Lung (tissue), 11 donors: ENCODE measurements at regions not wholly inside any gene's neighbourhood (a gene's known extent, or its start where the extent isn't known, plus 50 kb on each side); places are given as distances from the start of the nearest gene placed in this dataset.
"Not testable (repeated sequence)": the region's sequence is repeated elsewhere in the genome, so short reads cannot be mapped to it uniquely, and the experiment has no call there.

Experiments used
- ATAC-seq: fragments of 200-7000 bp; cut with Tn5 transposase; one replicate; pipeline ENCODE4 v1.9.1; 2020; ENCODE audit warnings: moderate number of reproducible peaks; ENCODE audit not compliant: insufficient read depth, low FRiP score
- DNase-seq, 3 donors: peaks; one replicate each; pipeline ENCODE4 v3.0.0-alpha.2; 2013 to 2017
- H3K27ac ChIP-seq, 2 donors: one replicate each; pipeline ENCODE4 v1.5.1; 2013; ENCODE audit warnings: mild to moderate bottlenecking in 2 of 2, moderate library complexity in 2 of 2, control low read depth in 1 of 2, inconsistent platforms in 1 of 2, low read depth in 1 of 2, low read length in 1 of 2
- H3K27me3 ChIP-seq, 3 donors: one replicate each; pipeline ENCODE4 v1.5.1; 2013; ENCODE audit warnings: low read length in 2 of 3; ENCODE audit not compliant: control insufficient read depth in 3 of 3, insufficient read depth in 3 of 3
- H3K36me3 ChIP-seq, 4 donors: one replicate each; pipeline ENCODE4 v1.5.1; 2013; ENCODE audit warnings: low read length in 4 of 4, mild to moderate bottlenecking in 1 of 4, moderate library complexity in 1 of 4; ENCODE audit not compliant: control insufficient read depth in 4 of 4, insufficient read depth in 4 of 4
- H3K4me1 ChIP-seq, 5 donors: one replicate each; pipeline ENCODE4 v1.5.1; 2013; ENCODE audit warnings: low read length in 5 of 5, mild to moderate bottlenecking in 2 of 5, moderate library complexity in 1 of 5; ENCODE audit not compliant: control insufficient read depth in 5 of 5, insufficient read depth in 5 of 5
- H3K4me3 ChIP-seq: one replicate; pipeline ENCODE4 v1.5.1; 2013; ENCODE audit warnings: mild to moderate bottlenecking, control low read depth, moderate library complexity
- H3K9ac ChIP-seq, 2 donors: one replicate each; pipeline ENCODE4 v1.5.1; 2013; ENCODE audit warnings: low read length in 2 of 2, control low read depth in 1 of 2; ENCODE audit not compliant: insufficient read depth in 1 of 2
- H3K9me3 ChIP-seq, 4 donors: one replicate each; pipeline ENCODE4 v1.5.1; 2013; ENCODE audit warnings: low read length in 3 of 4, mild to moderate bottlenecking in 1 of 4, moderate library complexity in 1 of 4; ENCODE audit not compliant: control insufficient read depth in 4 of 4, insufficient read depth in 3 of 4
- WGBS, 2 donors: extraction: QIAGEN DNeasy Blood & Tissue Kit; methylation state at CpG; one replicate each; pipeline ENCODE4 v1.1.7; 2013; 5-methylcytosine and 5-hydroxymethylcytosine counted together
- TF ChIP-seq, protein P1 (sequence below): IDR thresholded peaks from 2 replicates; pipeline ENCODE4 v1.5.1; 2012; ENCODE audit warnings: mild to moderate bottlenecking; ENCODE audit errors: control extremely low read depth, extremely low read depth
- donor health status: control.
- donor health status: control.
- donor health status: Bipolar disorder and iron deficiency.
- donor health status: healthy.
- donor health status: DM: yes; HTN: yes; CAD: no.

DNA sequence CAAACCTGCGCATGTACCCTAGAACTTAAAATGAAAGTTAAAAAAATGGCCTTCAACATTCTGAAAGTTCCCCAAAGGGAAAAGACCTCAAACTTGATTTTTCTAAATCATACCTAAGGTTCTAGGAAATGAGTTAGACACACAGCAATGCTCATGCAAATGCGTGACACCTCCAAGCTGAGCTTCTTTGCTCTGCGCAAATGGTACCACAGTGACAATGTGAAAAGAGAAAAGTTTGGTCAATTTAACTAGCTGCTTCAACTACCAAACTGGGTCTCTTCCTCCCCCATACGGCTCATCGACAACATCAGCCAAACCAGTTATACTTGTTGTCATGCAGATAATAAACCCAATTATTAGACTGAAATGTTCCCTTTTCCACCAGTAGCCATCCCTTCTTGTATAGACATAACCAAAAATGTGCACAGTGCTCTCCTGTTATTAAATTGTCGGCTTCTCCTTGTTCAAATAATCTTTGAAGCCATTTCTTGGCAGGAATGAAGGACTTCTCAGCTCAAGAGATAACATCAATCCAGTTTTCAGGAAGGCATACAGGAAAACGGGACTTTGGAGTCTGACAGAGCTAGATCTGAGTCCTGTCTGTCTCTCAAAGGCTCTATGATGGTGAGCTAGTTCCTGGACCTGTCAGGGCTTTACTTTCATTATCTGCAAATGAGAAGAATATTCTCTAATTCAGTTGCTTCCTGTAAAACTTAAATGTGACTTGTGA lies 185.6 kb upstream of the NR3C1 start:
- H3K4me1 ChIP-seq, result peaks cover 0 to 15% (median 0%) of the 10 kb centered on the region in 5 donors
- no peak overlapping the region for H3K4me3 ChIP-seq
- no peak for DNase-seq
- no peak overlapping the region for H3K9ac ChIP-seq
- ATAC-seq, result no peak
- no peaks in the 10 kb centered on the region for H3K27me3 ChIP-seq
- 74 to 83% methylated on average over 7 of the region's 7 CpGs for WGBS, 2 donors
- H3K27ac ChIP-seq, result no peak overlapping the region
- TF ChIP-seq, protein P1, sequence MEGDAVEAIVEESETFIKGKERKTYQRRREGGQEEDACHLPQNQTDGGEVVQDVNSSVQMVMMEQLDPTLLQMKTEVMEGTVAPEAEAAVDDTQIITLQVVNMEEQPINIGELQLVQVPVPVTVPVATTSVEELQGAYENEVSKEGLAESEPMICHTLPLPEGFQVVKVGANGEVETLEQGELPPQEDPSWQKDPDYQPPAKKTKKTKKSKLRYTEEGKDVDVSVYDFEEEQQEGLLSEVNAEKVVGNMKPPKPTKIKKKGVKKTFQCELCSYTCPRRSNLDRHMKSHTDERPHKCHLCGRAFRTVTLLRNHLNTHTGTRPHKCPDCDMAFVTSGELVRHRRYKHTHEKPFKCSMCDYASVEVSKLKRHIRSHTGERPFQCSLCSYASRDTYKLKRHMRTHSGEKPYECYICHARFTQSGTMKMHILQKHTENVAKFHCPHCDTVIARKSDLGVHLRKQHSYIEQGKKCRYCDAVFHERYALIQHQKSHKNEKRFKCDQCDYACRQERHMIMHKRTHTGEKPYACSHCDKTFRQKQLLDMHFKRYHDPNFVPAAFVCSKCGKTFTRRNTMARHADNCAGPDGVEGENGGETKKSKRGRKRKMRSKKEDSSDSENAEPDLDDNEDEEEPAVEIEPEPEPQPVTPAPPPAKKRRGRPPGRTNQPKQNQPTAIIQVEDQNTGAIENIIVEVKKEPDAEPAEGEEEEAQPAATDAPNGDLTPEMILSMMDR, result no peak
- no peaks in the 10 kb centered on the region for H3K9me3 ChIP-seq
- no peaks in the 10 kb centered on the region for H3K36me3 ChIP-seq

DNA sequence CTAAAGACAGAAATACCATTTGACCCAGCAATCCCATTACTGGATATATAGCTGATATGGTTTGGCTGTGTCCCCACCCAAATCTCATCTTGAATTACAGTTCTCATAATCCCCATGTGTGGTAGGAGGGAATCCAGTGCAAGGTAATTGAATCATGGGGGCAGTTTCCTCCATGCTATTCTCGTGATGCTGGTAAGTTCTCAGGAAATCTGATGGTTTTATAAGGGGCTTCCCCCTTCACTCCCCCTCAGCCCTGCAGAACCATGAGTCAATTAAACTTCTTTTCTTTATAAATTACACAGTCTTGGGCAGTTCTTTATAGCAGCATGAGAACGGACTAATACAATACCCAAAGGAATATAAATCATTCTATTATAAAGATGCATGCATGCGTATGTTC lies 184.6 kb upstream of the NR3C1 start:
- not testable (repeated sequence) for DNase-seq, H3K9me3 ChIP-seq, H3K27ac ChIP-seq, ATAC-seq, H3K9ac ChIP-seq, H3K4me3 ChIP-seq, H3K27me3 ChIP-seq, H3K36me3 ChIP-seq
- H3K4me1 ChIP-seq, result peaks cover 0 to 18% (median 0%) of the 10 kb centered on the region in 5 donors
- 79 to 87% methylated on average over 3 of the region's 3 CpGs for WGBS, 2 donors

DNA sequence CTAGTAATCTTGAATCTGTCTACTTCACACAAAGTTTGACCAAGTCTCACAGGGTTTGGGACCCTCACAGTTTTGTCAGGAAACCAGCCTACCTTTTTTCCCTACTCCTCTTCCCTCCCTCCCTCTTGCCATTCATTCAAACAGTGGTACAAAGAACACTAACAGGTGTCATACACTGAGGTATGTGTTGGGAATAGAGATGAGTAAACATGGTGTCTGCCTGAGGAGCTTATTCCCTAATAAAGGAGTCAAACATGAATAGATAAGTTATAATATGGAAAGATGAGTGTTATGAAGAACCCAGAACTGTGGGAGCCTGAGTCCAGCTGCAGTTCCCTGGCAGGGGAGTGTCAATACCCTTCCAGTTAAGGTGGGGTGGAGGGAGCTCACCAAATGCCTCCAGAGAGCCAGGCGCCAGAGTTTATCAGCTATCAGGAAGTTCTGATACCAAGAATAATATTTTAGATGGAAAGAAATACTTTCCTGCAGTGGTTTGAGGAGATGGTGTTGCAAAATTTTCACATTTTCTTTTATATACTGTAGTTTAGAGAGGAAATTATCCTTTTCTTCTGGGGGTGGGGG lies 183.4 kb upstream of the NR3C1 start:
- Histone ChIP-seq H3K4me1 (peaks cover 0 to 22% (median 0%) of the 10 kb centered on the region in 5 donors), H3K27ac (no peak overlapping the region), H3K4me3 (no peak overlapping the region), H3K36me3 (no peaks in the 10 kb centered on the region), H3K27me3 (no peaks in the 10 kb centered on the region), H3K9me3 (no peaks in the 10 kb centered on the region), H3K9ac (no peak overlapping the region)
- DNase-seq (no peak), ATAC-seq (no peak)
- TF ChIP-seq, protein P1, result no peak
- 79 to 90% methylated on average over 1 of the region's 1 CpG for WGBS, 2 donors

DNA sequence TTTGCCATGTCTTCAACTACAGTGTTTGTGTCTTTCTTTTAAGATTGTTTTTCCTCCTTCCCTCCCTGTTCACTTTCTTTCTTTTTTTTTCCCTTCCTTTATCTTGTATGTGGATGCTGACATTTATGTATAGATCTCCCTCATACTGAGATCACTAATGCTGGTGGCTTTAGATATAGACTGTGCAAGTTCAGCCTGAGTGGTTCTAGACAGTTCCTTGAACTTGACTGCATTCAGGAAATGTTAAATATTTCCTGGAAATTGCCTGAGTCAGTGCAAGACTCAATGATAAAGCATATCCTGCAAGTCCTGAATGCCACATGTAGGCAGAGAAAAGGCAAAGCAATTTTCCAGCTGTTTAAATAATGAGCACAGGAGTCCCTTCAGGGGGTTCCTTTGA lies 182.5 kb upstream of the NR3C1 start:
- H3K27me3 ChIP-seq, result no peaks in the 10 kb centered on the region
- DNase-seq (no peak), ATAC-seq (no peak)
- TF ChIP-seq, protein P1, result no peak
- no peaks in the 10 kb centered on the region for H3K9me3 ChIP-seq
- H3K36me3 ChIP-seq, result no peaks in the 10 kb centered on the region
- H3K9ac ChIP-seq, result no peak overlapping the region
- peaks cover 0 to 22% (median 1%) of the 10 kb centered on the region in 5 donors for H3K4me1 ChIP-seq
- H3K27ac ChIP-seq, result no peak overlapping the region
- H3K4me3 ChIP-seq, result no peak overlapping the region
